GM12878 (cell line): ENCODE measurements at regions not wholly inside any gene's neighbourhood (a gene's known extent, or its start where the extent isn't known, plus 50 kb on each side); places are given as distances from the start of the nearest gene placed in this dataset.

Experiments
- ATAC-seq: fragments of 200-7000 bp; cut with Tn5 transposase; 3 replicates; pipeline ENCODE4 v1.9.1; 2020; ENCODE audit warnings: mild to moderate bottlenecking, moderate library complexity
- BruUV-seq: library from RNA; stranded (reverse); fragments of 400-500 nt; replicated peaks from 2 replicates; lab custom pipeline; 2021; lab: Mats Ljungman, UMichigan
- CTCF ChIA-PET: fragments of 300-600 bp; sonication (Branson Sonifier 250); formaldehyde crosslinking; extraction: SDS; loops from one replicate; lab custom pipeline; 2021; ENCODE audit warnings: inconsistent platforms; lab: Yijun Ruan, JAX
- POLR2A ChIA-PET: fragments of 350-600 bp; formaldehyde crosslinking; extraction: SDS; loops from one replicate; lab custom pipeline; 2021; ENCODE audit warnings: inconsistent platforms; lab: Charles Lee
- RAD21 ChIA-PET: fragments of 300-600 bp; sonication (Branson Sonifier 250); formaldehyde crosslinking; loops from one replicate; lab custom pipeline; 2023; ENCODE audit warnings: antibody characterized with exemption; ENCODE audit not compliant: unreplicated experiment; lab: Charles Lee
- SMC1A ChIA-PET: fragments of 300-600 bp; sonication (Branson Sonifier 250); formaldehyde crosslinking; loops from one replicate; lab custom pipeline; 2023; ENCODE audit not compliant: unreplicated experiment, uncharacterized antibody; lab: Charles Lee
- DNase-seq: peaks from one replicate; pipeline ENCODE4 v3.0.0-alpha.2; 2011; ENCODE audit warnings: low read depth, low spot score
- FAIRE-seq: peaks from 3 replicates; lab custom pipeline; 2011; peaks lifted over from hg19 to GRCh38; lab: Jason Lieb, UNC
- H2AFZ ChIP-seq: 2 replicates; pipeline ENCODE4 v1.6.0; 2011; ENCODE audit warnings: low read depth, low read length, control low read depth; ENCODE audit not compliant: control insufficient read depth
- H3K27ac ChIP-seq: 2 replicates; pipeline ENCODE4 v1.5.1; 2011; ENCODE audit warnings: control low read depth; ENCODE audit not compliant: control insufficient read depth, insufficient read depth
- H3K27me3 ChIP-seq, 2 experiments: replicated peaks in 1 of 2; 2 replicates each; pipeline versions ENCODE4 v1.6.0 to v1.6.1; 2011; ENCODE audit warnings: low read length in 1 of 2; ENCODE audit not compliant: control insufficient read depth in 2 of 2, insufficient read depth in 2 of 2
- H3K36me3 ChIP-seq, 2 experiments: 2 replicates each; pipeline ENCODE4 v1.5.1; 2011; ENCODE audit warnings: low read length in 1 of 2; ENCODE audit not compliant: control insufficient read depth in 2 of 2, insufficient read depth in 2 of 2
- H3K4me1 ChIP-seq: 2 replicates; pipeline ENCODE4 v1.6.1; 2011; ENCODE audit warnings: mild to moderate bottlenecking, low read length, moderate library complexity, mixed read lengths; ENCODE audit not compliant: control insufficient read depth, insufficient read depth
- H3K4me2 ChIP-seq: 2 replicates; pipeline ENCODE4 v1.6.0; 2011; ENCODE audit warnings: control low read depth; ENCODE audit not compliant: control insufficient read depth, insufficient read depth
- H3K4me3 ChIP-seq: fragments of 200-600 bp; sonication (generic); 2 replicates; pipeline ENCODE4 v1.5.1; 2016
- H3K79me2 ChIP-seq: 2 replicates; pipeline ENCODE4 v1.6.0; 2011; ENCODE audit warnings: low read length; ENCODE audit not compliant: control insufficient read depth, insufficient read depth
- H3K9ac ChIP-seq: 2 replicates; pipeline ENCODE4 v1.8.0; 2011; ENCODE audit warnings: low read length, control low read depth, mixed read lengths; ENCODE audit not compliant: control insufficient read depth, insufficient read depth
- H3K9me3 ChIP-seq: replicated peaks from 3 replicates; pipeline ENCODE4 v1.5.1; 2011; ENCODE audit warnings: mild to moderate bottlenecking, low read length; ENCODE audit not compliant: control insufficient read depth, insufficient read depth
- H4K20me1 ChIP-seq: 2 replicates; pipeline ENCODE4 v1.6.0; 2011; ENCODE audit not compliant: control insufficient read depth, insufficient read depth
- BCL3 ChIP-seq: IDR thresholded peaks from 2 replicates; pipeline ENCODE4 v1.6.1; 2011; ENCODE audit warnings: borderline replicate concordance, low read depth, mild to moderate bottlenecking, moderate library complexity, low read length; ENCODE audit not compliant: insufficient read depth, poor library complexity, severe bottlenecking
- BRCA1 ChIP-seq: IDR thresholded peaks from 2 replicates; pipeline ENCODE4 v1.6.1; 2011; ENCODE audit warnings: low read depth, low read length, improper control_type of control experiment
- CBX5 ChIP-seq: sonication (generic); IDR thresholded peaks from 2 replicates; pipeline ENCODE4 v1.6.1; 2016; ENCODE audit warnings: low read depth, moderate library complexity, mild to moderate bottlenecking, inconsistent platforms
- NFIC ChIP-seq: IDR thresholded peaks from 2 replicates; pipeline ENCODE4 v1.6.1; 2012; ENCODE audit warnings: low read depth, mild to moderate bottlenecking, inconsistent platforms, low read length, moderate library complexity
- POLR2A ChIP-seq: IDR thresholded peaks from 2 replicates; pipeline ENCODE4 v1.6.1; 2011; ENCODE audit warnings: low read depth, mild to moderate bottlenecking, low read length
- PRDM15 ChIP-seq: fragments of 450-650 bp; formaldehyde crosslinking; IDR thresholded peaks from 2 replicates; pipeline ENCODE4 v1.4.0; 2020; ENCODE audit warnings: mild to moderate bottlenecking, moderate library complexity
- RELB ChIP-seq: fragments of 450-650 bp; IDR thresholded peaks from 2 replicates; pipeline ENCODE4 v1.6.1; 2017; ENCODE audit warnings: low read depth, mild to moderate bottlenecking, moderate library complexity
- RFX5 ChIP-seq: IDR thresholded peaks from 2 replicates; pipeline ENCODE4 v1.6.1; 2011; ENCODE audit warnings: low read depth, low read length, improper control_type of control experiment
- SIX5 ChIP-seq: IDR thresholded peaks from 2 replicates; pipeline ENCODE4 v1.6.1; 2011; ENCODE audit warnings: mild to moderate bottlenecking, low read depth, low read length, moderate library complexity; ENCODE audit not compliant: severe bottlenecking
- SKIL ChIP-seq: fragments of 450-650 bp; IDR thresholded peaks from 2 replicates; pipeline ENCODE4 v1.6.1; 2017; ENCODE audit warnings: mild to moderate bottlenecking, low read depth, inconsistent platforms; ENCODE audit not compliant: poor library complexity, severe bottlenecking
- SMAD1 ChIP-seq: fragments of 450-650 bp; IDR thresholded peaks from 2 replicates; pipeline ENCODE4 v1.6.1; 2018; ENCODE audit warnings: mild to moderate bottlenecking, low read depth; ENCODE audit not compliant: partially characterized antibody
- ZBTB33 ChIP-seq: fragments of 450-650 bp; IDR thresholded peaks from 2 replicates; pipeline ENCODE4 v1.6.1; 2017; ENCODE audit warnings: mild to moderate bottlenecking
- ZSCAN29 ChIP-seq: fragments of 450-650 bp; IDR thresholded peaks from 2 replicates; pipeline ENCODE4 v1.6.1; 2017; ENCODE audit warnings: mild to moderate bottlenecking, moderate library complexity
- WGBS: methylation state at CpG from one replicate; pipeline ENCODE4 v1.1.6; 2016; ENCODE audit warnings: low lambda C conversion rate; ENCODE audit not compliant: insufficient replicate concordance, insufficient coverage; ENCODE audit errors: missing lambda C conversion rate; 5-methylcytosine and 5-hydroxymethylcytosine counted together
- in situ Hi-C: fragments of 300-500 bp; cut with MboI; formaldehyde crosslinking; loops from 9 replicates; pipeline ENCODE4 v1.14.3; 2018; ENCODE audit warnings: mixed read lengths
- intact Hi-C: fragments of 100-400 bp; cut with micrococcal nuclease; formaldehyde crosslinking; loops from one replicate; pipeline ENCODE4 v1.14.2; 2022; ENCODE audit not compliant: unreplicated experiment

GRCh38 chr6:40671001-40671693, 84.0 kb upstream of the LRFN2 start:
- ATAC-seq (no peak), DNase-seq (no peak), FAIRE-seq (no peak)
- H3K27ac ChIP-seq, result no peak overlapping the region
- H3K9me3 ChIP-seq, result no peaks in the 10 kb centered on the region
- no peak overlapping the region for H3K9ac ChIP-seq
- ChIA-PET POLR2A (no interaction called here), RAD21 (no interaction called here), CTCF (no interaction called here), SMC1A (no interaction called here)
- H3K27me3 ChIP-seq, result no peaks in the 10 kb centered on the region; a peak in 2 of 4 replicates
- H3K4me1 ChIP-seq, result no peaks in the 10 kb centered on the region
- no peak overlapping the region for H3K4me2 ChIP-seq
- no TSS peak for BruUV-seq
- WGBS, result 48% methylated on average over 15 of the region's 15 CpGs
- no peaks in the 10 kb centered on the region for H4K20me1 ChIP-seq
- H3K36me3 ChIP-seq, result no peaks in the 10 kb centered on the region
- no peaks in the 10 kb centered on the region for H3K79me2 ChIP-seq
- in situ Hi-C loops (no loop called here), intact Hi-C loops (loop anchor here (5.0 kb wide), 1 partner anchor 176 kb away; no protein-coding TSS in a partner anchor)
- no peak overlapping the region for H3K4me3 ChIP-seq
- H2AFZ ChIP-seq, result no peak overlapping the region
- TF ChIP-seq CBX5, result no peak
- TF ChIP-seq RFX5, result no peak
- no peak for TF ChIP-seq BRCA1
- no peak for TF ChIP-seq RELB
- TF ChIP-seq ZSCAN29, result no peak
- no peak for TF ChIP-seq POLR2A
- TF ChIP-seq NFIC, result no peak
- no peak for TF ChIP-seq SKIL
- TF ChIP-seq SMAD1, result no peak
- TF ChIP-seq BCL3, result no peak
- TF ChIP-seq SIX5, result no peak
- no peak for TF ChIP-seq ZBTB33
- no peak for TF ChIP-seq PRDM15 (CRISPR knock-in tag)
